Right renal pelvis (tissue), 4 donors: ENCODE measurements at regions not wholly inside any gene's neighbourhood (a gene's known extent, or its start where the extent isn't known, plus 50 kb on each side); places are given as distances from the start of the nearest gene placed in this dataset.
"Not testable (repeated sequence)": the region's sequence is repeated elsewhere in the genome, so short reads cannot be mapped to it uniquely, and the experiment has no call there.

ENCODE experiments used
- DNase-seq, 4 donors: peaks; one replicate each; pipeline ENCODE4 v3.0.0-alpha.2; 2013; ENCODE audit warnings: low read depth in 4 of 4, low spot score in 3 of 4, missing footprints in 1 of 4

- no peak for DNase-seq
Observed at GRCh38 chr10:31121757-31122577, 90.3 kb upstream of the ZNF438 start.

GRCh38 chr10:31123946-31124345 is 92.3 kb upstream of the ZNF438 start:
- DNase-seq, result no peak

- no peak for DNase-seq
Observed at GRCh38 chr10:31124852-31125251, 93.2 kb upstream of the ZNF438 start.

- no peak for DNase-seq
Observed at GRCh38 chr10:31125789-31126188, 94.1 kb upstream of the ZNF438 start.

DNA sequence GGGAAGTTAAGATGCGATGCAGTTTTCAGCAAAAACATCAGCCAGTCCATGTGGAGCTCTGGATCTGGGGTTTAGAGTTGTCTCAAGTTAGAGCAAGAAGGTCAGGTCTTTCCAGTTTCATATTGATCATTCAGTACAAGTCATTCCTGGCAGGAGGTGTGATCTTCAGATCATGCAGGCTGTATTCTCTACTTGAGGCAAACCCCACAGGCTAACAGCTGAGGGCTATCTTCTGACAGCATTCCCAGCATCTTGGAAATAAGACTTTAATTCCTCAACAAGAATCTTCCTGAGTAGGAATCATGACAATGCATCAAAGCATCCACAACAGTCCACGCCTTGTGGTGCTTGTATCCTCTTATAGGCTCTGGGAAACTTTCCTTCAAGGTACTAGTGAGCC is 94.9 kb upstream of the ZNF438 start:
- no peak for DNase-seq

GRCh38 chr10:31128536-31128935 is 96.9 kb upstream of the ZNF438 start:
- no peak for DNase-seq

DNA sequence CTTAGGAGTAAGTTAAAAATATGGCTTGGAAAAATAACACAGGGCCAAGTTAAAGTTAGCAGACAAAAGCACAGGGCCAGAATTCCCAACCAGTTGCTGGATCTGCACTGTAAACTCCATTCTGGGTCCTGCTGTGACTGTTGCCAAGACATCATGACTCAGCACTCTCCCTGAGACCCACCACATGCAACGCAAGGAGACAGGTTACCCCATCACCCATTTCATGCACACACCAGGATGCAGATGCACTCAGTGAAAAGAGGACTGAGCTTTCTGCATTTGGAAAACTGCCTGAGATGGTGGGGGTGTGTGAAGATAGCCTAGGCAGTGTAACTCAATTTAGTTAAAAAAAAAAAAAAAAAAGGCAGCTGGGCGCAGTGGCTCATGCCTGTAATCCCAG is 97.6 kb upstream of the ZNF438 start:
- DNase-seq, result no peak

GRCh38 chr10:31129880-31130405 is 98.3 kb upstream of the ZNF438 start:
- no peak for DNase-seq

GRCh38 chr10:31130406-31130805 is 98.7 kb upstream of the ZNF438 start:
- DNase-seq, result no peak

GRCh38 chr10:31131251-31131650 is 99.6 kb upstream of the ZNF438 start:
- DNase-seq, result no peak

- DNase-seq, result no peak
Observed at GRCh38 chr10:31132681-31133244, 101.1 kb upstream of the ZNF438 start.

DNA sequence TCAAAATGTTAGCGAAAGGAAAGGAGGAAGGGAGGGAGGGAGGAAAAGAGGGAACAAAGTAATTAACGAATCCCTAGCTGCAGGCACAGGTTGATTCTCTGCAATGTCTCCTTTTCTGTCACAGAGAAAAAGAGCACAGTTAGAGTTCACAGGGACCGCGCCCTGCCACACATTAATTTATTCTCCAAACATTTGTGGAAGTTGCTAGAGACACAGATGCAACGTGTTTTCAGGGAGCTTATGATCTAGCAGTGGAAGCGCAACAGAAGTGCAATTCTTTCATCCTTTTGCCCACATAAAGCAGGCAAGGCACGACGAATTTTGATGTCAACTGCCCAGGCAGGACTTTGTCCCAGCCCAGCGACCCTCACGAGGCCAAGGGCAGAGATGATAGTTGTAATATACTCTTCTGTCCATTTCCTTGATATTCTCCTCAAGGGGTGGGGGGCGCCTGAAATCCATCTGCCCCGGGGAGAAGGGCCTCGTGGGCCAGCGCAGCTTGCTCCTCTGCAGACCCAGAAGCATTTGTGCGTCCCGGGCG is 101.7 kb upstream of the ZNF438 start:
- DNase-seq, result no peak

DNA sequence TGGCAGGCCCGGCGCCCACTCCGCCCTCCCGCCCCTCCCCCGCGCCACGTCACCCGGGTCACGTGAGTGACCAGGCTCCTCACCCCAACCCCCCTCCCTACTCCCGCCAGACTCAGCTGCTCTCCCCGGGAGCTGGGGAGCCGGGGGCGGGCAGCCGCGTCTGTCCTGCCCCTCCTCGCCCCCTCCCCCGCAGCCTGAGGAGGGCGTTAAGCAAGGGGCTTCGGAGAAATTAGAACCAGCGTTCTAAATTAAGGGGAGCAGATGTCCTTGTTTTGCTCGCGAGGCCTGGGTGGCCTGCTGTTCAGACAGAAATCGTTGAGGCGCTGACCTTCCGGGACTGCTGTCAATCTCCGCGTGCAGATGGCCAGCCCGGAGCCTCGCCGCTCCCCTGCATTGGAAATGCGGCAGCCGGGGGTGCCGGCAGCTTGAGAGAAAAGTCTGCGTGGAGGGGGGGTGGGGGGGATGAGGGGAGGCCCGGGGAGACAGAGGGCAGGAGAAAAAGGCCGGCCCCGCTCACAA is 102.2 kb upstream of the ZNF438 start:
- DNase-seq, result peak; percentile 78 to 81 (median 80)

GRCh38 chr10:31134311-31134952 is 102.8 kb upstream of the ZNF438 start:
- peak; percentile 44 to 79 (median 55) for DNase-seq

GRCh38 chr10:31135171-31135570 is 103.5 kb upstream of the ZNF438 start:
- no peak for DNase-seq

GRCh38 chr10:31135791-31136190 is 104.1 kb upstream of the ZNF438 start:
- not testable (repeated sequence) for DNase-seq

GRCh38 chr10:31136386-31136785 is 104.7 kb upstream of the ZNF438 start:
- no peak for DNase-seq

GRCh38 chr10:31136930-31137885 is 105.5 kb upstream of the ZNF438 start:
- DNase-seq, result no peak

GRCh38 chr10:31138026-31138553 is 106.4 kb upstream of the ZNF438 start:
- no peak for DNase-seq

- DNase-seq, result no peak
Observed at GRCh38 chr10:31139497-31139896, 107.8 kb upstream of the ZNF438 start.
